DOHH2 (cell line): ENCODE measurements at regions not wholly inside any gene's neighbourhood (a gene's known extent, or its start where the extent isn't known, plus 50 kb on each side); places are given as distances from the start of the nearest gene placed in this dataset.

Source experiments
- H3F3A ChIP-seq: fragments of 200-600 bp; sonication (generic), shearing (Covaris generic); 2 replicates; pipeline ENCODE4 v1.6.0; 2016; ENCODE audit warnings: antibody characterized with exemption, mild to moderate bottlenecking; ENCODE audit not compliant: control insufficient read depth, insufficient read depth
- H3K27ac ChIP-seq: fragments of 200-600 bp; sonication (generic); 2 replicates; pipeline ENCODE4 v1.5.1; 2014; ENCODE audit warnings: low read depth, mild to moderate bottlenecking, low read length, moderate library complexity
- H3K27me3 ChIP-seq: fragments of 200-600 bp; sonication (generic); 2 replicates; pipeline ENCODE4 v1.6.1; 2014; ENCODE audit warnings: mild to moderate bottlenecking, low read length, mixed read lengths; ENCODE audit not compliant: control insufficient read depth
- H3K36me3 ChIP-seq: fragments of 200-600 bp; sonication (generic); 2 replicates; pipeline ENCODE4 v1.6.1; 2014; ENCODE audit warnings: mild to moderate bottlenecking, low read length, moderate library complexity, mixed read lengths; ENCODE audit not compliant: control insufficient read depth
- H3K4me1 ChIP-seq: fragments of 200-600 bp; sonication (generic); 2 replicates; pipeline ENCODE4 v1.6.1; 2014; ENCODE audit warnings: mild to moderate bottlenecking, low read length, mixed read lengths; ENCODE audit not compliant: control insufficient read depth
- H3K4me2 ChIP-seq: fragments of 200-600 bp; sonication (generic); 2 replicates; pipeline ENCODE4 v1.6.0; 2014; ENCODE audit warnings: mild to moderate bottlenecking, low read length, moderate library complexity
- H3K4me3 ChIP-seq: fragments of 200-600 bp; sonication (generic); 2 replicates; pipeline ENCODE4 v1.5.1; 2014; ENCODE audit warnings: mild to moderate bottlenecking, low read length, mixed read lengths
- H3K79me2 ChIP-seq: fragments of 200-600 bp; sonication (generic); 2 replicates; pipeline ENCODE4 v1.6.1; 2014; ENCODE audit warnings: mild to moderate bottlenecking, low read length, mixed read lengths; ENCODE audit not compliant: control insufficient read depth
- H3K9me2 ChIP-seq: fragments of 200-600 bp; sonication (generic); replicated peaks from 2 replicates; pipeline ENCODE4 v1.6.1; 2014; ENCODE audit warnings: mild to moderate bottlenecking, low read length, mixed read lengths; ENCODE audit not compliant: control insufficient read depth
- H3K9me3 ChIP-seq: fragments of 200-600 bp; sonication (generic); 2 replicates; pipeline ENCODE4 v1.6.1; 2014; ENCODE audit warnings: antibody characterized with exemption, low read length, mixed read lengths; ENCODE audit not compliant: control insufficient read depth, insufficient read depth
- H4K20me1 ChIP-seq: fragments of 200-600 bp; sonication (generic); 2 replicates; pipeline ENCODE4 v1.6.0; 2014; ENCODE audit warnings: low read depth, mild to moderate bottlenecking, antibody characterized with exemption, low read length, moderate library complexity; ENCODE audit not compliant: control insufficient read depth, insufficient read depth
- CTCF ChIP-seq: fragments of 200-600 bp; sonication (generic); IDR thresholded peaks from one replicate; pipeline ENCODE4 v1.5.1; 2014; ENCODE audit warnings: antibody characterized with exemption, mild to moderate bottlenecking, low read depth, low read length; ENCODE audit not compliant: poor library complexity, severe bottlenecking
- EZH2phosphoT487 ChIP-seq: fragments of 200-600 bp; sonication (generic); IDR thresholded peaks from 2 replicates; pipeline ENCODE4 v1.6.1; 2017; ENCODE audit warnings: borderline replicate concordance, mild to moderate bottlenecking, antibody characterized with exemption, low read length, moderate library complexity, mixed read lengths

GRCh38 chr4:134343081-134343480, 141.5 kb upstream of the PABPC4L start:
- H3K27ac ChIP-seq = no peak overlapping the region
- no peaks in the 10 kb centered on the region for H3K27me3 ChIP-seq
- H3K4me1 ChIP-seq = no peaks in the 10 kb centered on the region
- H3K4me2 ChIP-seq = no peak overlapping the region
- H3K79me2 ChIP-seq = no peaks in the 10 kb centered on the region
- no peaks in the 10 kb centered on the region for H3F3A ChIP-seq
- H4K20me1 ChIP-seq = no peaks in the 10 kb centered on the region
- H3K9me3 ChIP-seq = no peaks in the 10 kb centered on the region
- H3K9me2 ChIP-seq = no peaks in the 10 kb centered on the region
- H3K36me3 ChIP-seq = no peaks in the 10 kb centered on the region
- TF ChIP-seq CTCF (no peak), EZH2phosphoT487 (no peak)
- no peak overlapping the region for H3K4me3 ChIP-seq

DNA sequence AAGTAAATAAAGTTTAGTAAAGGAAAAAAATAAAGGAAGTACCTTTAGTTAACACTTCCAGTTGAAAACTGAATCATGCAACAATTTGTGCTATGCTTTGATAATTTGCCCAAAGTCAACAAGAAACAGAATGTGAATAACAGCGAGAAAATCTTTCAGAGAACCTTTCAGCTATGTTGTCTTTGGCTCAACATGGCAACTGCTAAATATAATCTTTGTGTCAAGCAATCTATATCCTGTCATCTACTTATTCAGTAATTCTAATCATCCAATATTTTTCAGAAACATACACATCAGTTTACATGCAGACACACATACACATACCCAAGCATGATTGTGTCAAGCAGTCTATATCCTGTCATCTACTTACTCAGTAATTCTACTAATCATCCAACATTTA, 136.0 kb upstream of the PABPC4L start:
- TF ChIP-seq EZH2phosphoT487 (no peak), CTCF (no peak)
- H3K4me2 ChIP-seq = no peak overlapping the region

DNA sequence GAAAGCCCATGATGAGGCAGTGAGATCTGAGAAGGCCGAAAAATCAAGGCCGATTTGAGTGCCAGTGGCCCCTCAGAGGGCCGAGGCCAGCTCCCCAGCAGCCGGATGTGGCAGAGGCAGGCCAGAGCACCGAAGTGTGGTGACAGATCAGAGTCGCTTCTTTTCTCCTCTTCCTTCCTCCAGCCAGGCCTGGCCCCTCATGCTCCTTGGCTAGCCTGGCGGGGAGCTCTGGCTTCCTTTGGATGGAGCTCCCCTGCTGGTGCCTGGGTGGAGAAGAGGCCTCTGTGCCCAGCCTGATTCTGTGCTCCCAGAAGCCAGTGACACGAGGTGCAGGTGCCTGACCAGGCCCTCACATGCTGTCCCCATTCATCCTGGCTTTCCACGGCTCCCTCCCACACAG, 127.2 kb upstream of the PABPC4L start:
- H3K4me2 ChIP-seq = no peak overlapping the region
- no peaks in the 10 kb centered on the region for H3K9me2 ChIP-seq
- no peak overlapping the region for H3K4me3 ChIP-seq
- H3K9me3 ChIP-seq = no peaks in the 10 kb centered on the region
- no peaks in the 10 kb centered on the region for H3K4me1 ChIP-seq
- H3K27me3 ChIP-seq = no peaks in the 10 kb centered on the region
- TF ChIP-seq EZH2phosphoT487 = no peak
- TF ChIP-seq CTCF = no peak
- H3F3A ChIP-seq = no peaks in the 10 kb centered on the region
- no peaks in the 10 kb centered on the region for H4K20me1 ChIP-seq
- no peaks in the 10 kb centered on the region for H3K79me2 ChIP-seq
- H3K36me3 ChIP-seq = no peaks in the 10 kb centered on the region
- H3K27ac ChIP-seq = no peak overlapping the region

More for the DNA sequence above, 136.0 kb upstream of the PABPC4L start:
- H3K36me3 ChIP-seq = no peaks in the 10 kb centered on the region
- H3K4me1 ChIP-seq = no peaks in the 10 kb centered on the region
- no peaks in the 10 kb centered on the region for H3K9me2 ChIP-seq
- no peak overlapping the region for H3K27ac ChIP-seq
- no peak overlapping the region for H3K4me3 ChIP-seq
- H3K79me2 ChIP-seq = no peaks in the 10 kb centered on the region
- no peaks in the 10 kb centered on the region for H3F3A ChIP-seq
- H4K20me1 ChIP-seq = no peaks in the 10 kb centered on the region
- no peaks in the 10 kb centered on the region for H3K27me3 ChIP-seq
- H3K9me3 ChIP-seq = 0 out of 2 replicates have a peak, but pooled peaks cover 3% of the 10 kb centered on the region
